Lung (tissue), 11 donors: ENCODE measurements at regions not wholly inside any gene's neighbourhood (a gene's known extent, or its start where the extent isn't known, plus 50 kb on each side); places are given as distances from the start of the nearest gene placed in this dataset.

Source experiments
- ATAC-seq: fragments of 200-7000 bp; cut with Tn5 transposase; one replicate; pipeline ENCODE4 v1.9.1; 2020; ENCODE audit warnings: moderate number of reproducible peaks; ENCODE audit not compliant: insufficient read depth, low FRiP score
- DNase-seq, 3 donors: peaks; one replicate each; pipeline ENCODE4 v3.0.0-alpha.2; 2013 to 2017
- H3K27ac ChIP-seq, 2 donors: one replicate each; pipeline ENCODE4 v1.5.1; 2013; ENCODE audit warnings: mild to moderate bottlenecking in 2 of 2, moderate library complexity in 2 of 2, control low read depth in 1 of 2, inconsistent platforms in 1 of 2, low read depth in 1 of 2, low read length in 1 of 2
- H3K27me3 ChIP-seq, 3 donors: one replicate each; pipeline ENCODE4 v1.5.1; 2013; ENCODE audit warnings: low read length in 2 of 3; ENCODE audit not compliant: control insufficient read depth in 3 of 3, insufficient read depth in 3 of 3
- H3K36me3 ChIP-seq, 4 donors: one replicate each; pipeline ENCODE4 v1.5.1; 2013; ENCODE audit warnings: low read length in 4 of 4, mild to moderate bottlenecking in 1 of 4, moderate library complexity in 1 of 4; ENCODE audit not compliant: control insufficient read depth in 4 of 4, insufficient read depth in 4 of 4
- H3K4me1 ChIP-seq, 5 donors: one replicate each; pipeline ENCODE4 v1.5.1; 2013; ENCODE audit warnings: low read length in 5 of 5, mild to moderate bottlenecking in 2 of 5, moderate library complexity in 1 of 5; ENCODE audit not compliant: control insufficient read depth in 5 of 5, insufficient read depth in 5 of 5
- H3K4me3 ChIP-seq: one replicate; pipeline ENCODE4 v1.5.1; 2013; ENCODE audit warnings: mild to moderate bottlenecking, control low read depth, moderate library complexity
- H3K9ac ChIP-seq, 2 donors: one replicate each; pipeline ENCODE4 v1.5.1; 2013; ENCODE audit warnings: low read length in 2 of 2, control low read depth in 1 of 2; ENCODE audit not compliant: insufficient read depth in 1 of 2
- H3K9me3 ChIP-seq, 4 donors: one replicate each; pipeline ENCODE4 v1.5.1; 2013; ENCODE audit warnings: low read length in 3 of 4, mild to moderate bottlenecking in 1 of 4, moderate library complexity in 1 of 4; ENCODE audit not compliant: control insufficient read depth in 4 of 4, insufficient read depth in 3 of 4
- WGBS, 2 donors: extraction: QIAGEN DNeasy Blood & Tissue Kit; methylation state at CpG; one replicate each; pipeline ENCODE4 v1.1.7; 2013; 5-methylcytosine and 5-hydroxymethylcytosine counted together
- TF ChIP-seq, protein P1 (sequence below): IDR thresholded peaks from 2 replicates; pipeline ENCODE4 v1.5.1; 2012; ENCODE audit warnings: mild to moderate bottlenecking; ENCODE audit errors: control extremely low read depth, extremely low read depth
- donor health status: control.
- donor health status: control.
- donor health status: Bipolar disorder and iron deficiency.
- donor health status: healthy.
- donor health status: DM: yes; HTN: yes; CAD: no.

DNA sequence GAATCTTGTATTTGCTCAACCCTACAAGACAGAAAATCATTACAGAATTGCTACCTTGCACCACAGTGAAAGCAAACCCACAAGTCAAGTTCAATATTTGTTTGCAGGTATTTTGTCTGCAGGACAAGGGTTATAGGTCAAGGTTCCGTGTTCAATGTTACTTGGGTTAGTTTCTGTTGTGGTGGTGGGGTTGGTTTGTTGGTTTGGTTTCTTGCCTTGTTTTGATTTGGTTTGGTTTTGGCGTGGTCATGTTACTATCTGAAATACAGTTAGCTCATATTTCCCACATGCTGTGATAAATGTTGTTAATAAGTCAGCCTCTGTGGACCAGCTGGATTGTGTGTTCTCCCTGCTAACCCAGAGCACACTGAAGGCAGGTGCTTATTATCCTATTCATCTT is 75.6 kb upstream of the INSIG1 start:
- TF ChIP-seq, protein P1, sequence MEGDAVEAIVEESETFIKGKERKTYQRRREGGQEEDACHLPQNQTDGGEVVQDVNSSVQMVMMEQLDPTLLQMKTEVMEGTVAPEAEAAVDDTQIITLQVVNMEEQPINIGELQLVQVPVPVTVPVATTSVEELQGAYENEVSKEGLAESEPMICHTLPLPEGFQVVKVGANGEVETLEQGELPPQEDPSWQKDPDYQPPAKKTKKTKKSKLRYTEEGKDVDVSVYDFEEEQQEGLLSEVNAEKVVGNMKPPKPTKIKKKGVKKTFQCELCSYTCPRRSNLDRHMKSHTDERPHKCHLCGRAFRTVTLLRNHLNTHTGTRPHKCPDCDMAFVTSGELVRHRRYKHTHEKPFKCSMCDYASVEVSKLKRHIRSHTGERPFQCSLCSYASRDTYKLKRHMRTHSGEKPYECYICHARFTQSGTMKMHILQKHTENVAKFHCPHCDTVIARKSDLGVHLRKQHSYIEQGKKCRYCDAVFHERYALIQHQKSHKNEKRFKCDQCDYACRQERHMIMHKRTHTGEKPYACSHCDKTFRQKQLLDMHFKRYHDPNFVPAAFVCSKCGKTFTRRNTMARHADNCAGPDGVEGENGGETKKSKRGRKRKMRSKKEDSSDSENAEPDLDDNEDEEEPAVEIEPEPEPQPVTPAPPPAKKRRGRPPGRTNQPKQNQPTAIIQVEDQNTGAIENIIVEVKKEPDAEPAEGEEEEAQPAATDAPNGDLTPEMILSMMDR: no peak

DNA sequence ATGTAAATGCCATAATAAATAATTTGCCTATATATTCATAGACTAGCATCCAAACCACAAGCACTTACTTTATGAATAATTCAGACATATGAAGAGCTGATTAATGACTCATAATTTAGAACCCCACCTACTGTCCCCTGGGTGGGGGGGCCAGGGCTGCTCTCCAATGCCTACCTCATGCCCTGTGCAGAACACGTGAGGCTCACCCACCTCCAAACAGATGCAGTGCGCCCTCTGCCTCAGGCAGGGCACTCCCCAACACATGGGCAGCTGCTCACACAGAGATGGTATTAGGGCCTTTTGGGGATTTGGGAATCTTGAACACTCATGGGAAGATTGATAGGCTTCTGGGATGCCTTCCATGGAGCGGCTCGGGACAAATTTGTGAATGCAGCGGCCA is 75.1 kb upstream of the INSIG1 start:
- peaks cover 0 to 3% (median 0%) of the 10 kb centered on the region in 3 donors for H3K27me3 ChIP-seq
- H3K4me1 ChIP-seq: no peaks in the 10 kb centered on the region
- ATAC-seq (no peak), DNase-seq (no peak)
- peaks cover 0 to 2% (median 0%) of the 10 kb centered on the region in 4 donors for H3K9me3 ChIP-seq
- WGBS, 2 donors: 88 to 91% methylated on average over 5 of the region's 5 CpGs
- H3K36me3 ChIP-seq: no peaks in the 10 kb centered on the region
- TF ChIP-seq, protein P1: no peak
- no peak overlapping the region for H3K4me3 ChIP-seq
- H3K27ac ChIP-seq: no peak overlapping the region
- no peak overlapping the region for H3K9ac ChIP-seq

More for the DNA sequence above, 75.6 kb upstream of the INSIG1 start:
- no peaks in the 10 kb centered on the region for H3K36me3 ChIP-seq
- H3K9ac ChIP-seq: no peak overlapping the region
- H3K27me3 ChIP-seq: no peaks in the 10 kb centered on the region
- no peaks in the 10 kb centered on the region for H3K4me1 ChIP-seq
- H3K4me3 ChIP-seq: no peak overlapping the region
- 62 to 89% methylated on average over 2 of the region's 2 CpGs for WGBS, 2 donors
- no peak overlapping the region for H3K27ac ChIP-seq
- DNase-seq: no peak
- no peak for ATAC-seq
- peaks cover 0 to 2% (median 0%) of the 10 kb centered on the region in 4 donors for H3K9me3 ChIP-seq

DNA sequence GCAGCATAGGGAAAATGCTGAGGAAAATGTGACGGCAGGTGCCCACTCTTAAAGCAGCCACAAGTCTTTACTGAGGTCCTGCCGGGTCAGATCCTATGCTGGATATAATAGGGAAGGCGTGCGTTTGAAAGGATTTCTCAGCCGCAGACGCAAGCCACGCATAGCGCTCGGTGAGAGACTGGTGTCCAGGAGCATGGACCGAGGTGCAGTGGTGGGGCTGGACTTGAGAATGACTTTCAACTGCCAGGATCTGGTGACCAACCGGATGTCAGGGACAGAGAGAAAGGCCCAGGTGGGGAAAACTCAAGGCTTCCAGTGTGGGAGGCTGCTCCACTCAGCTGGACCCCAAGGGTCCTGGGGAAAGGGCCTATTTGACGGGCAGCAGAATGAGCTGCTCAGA is 74.7 kb upstream of the INSIG1 start:
- no peaks in the 10 kb centered on the region for H3K4me1 ChIP-seq
- H3K9ac ChIP-seq: no peak overlapping the region
- no peak for DNase-seq
- TF ChIP-seq, protein P1: no peak
- H3K9me3 ChIP-seq: peaks cover 0 to 2% (median 0%) of the 10 kb centered on the region in 4 donors
- H3K36me3 ChIP-seq: no peaks in the 10 kb centered on the region
- no peak overlapping the region for H3K4me3 ChIP-seq
- ATAC-seq: no peak
- H3K27ac ChIP-seq: no peak overlapping the region
- 94% methylated on average over 12 of the region's 12 CpGs for WGBS, 2 donors
- H3K27me3 ChIP-seq: peaks cover 0 to 3% (median 0%) of the 10 kb centered on the region in 3 donors

DNA sequence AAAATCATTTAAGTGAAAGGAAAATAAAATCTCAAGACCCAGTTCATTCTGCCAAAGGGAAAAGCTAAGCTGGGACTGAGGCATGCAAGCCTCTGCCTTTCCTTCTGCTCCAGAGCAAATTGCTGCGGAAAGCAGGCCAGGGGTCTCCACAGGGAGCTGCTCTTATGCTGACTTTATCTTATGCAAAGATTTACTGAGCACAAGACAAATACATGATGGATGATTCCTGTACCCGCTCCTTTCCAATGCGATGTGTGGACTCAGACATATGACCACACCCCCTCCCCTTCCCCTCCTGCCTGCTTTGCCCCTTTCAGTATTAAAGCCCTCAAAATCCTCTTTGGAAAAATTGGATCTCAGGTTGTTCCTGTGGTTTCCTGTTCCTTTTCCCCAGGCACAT is 74.2 kb upstream of the INSIG1 start:
- no peak for ATAC-seq
- Histone ChIP-seq H3K4me1 (no peaks in the 10 kb centered on the region), H3K9ac (no peak overlapping the region), H3K9me3 (no peaks in the 10 kb centered on the region), H3K27me3 (peaks cover 0 to 3% (median 0%) of the 10 kb centered on the region in 3 donors), H3K27ac (no peak overlapping the region), H3K4me3 (no peak overlapping the region), H3K36me3 (no peaks in the 10 kb centered on the region)
- WGBS, 2 donors: 80 to 85% methylated on average over 3 of the region's 3 CpGs
- TF ChIP-seq, protein P1: no peak
- DNase-seq: no peak
